NCI-H2171 (cell line): ENCODE measurements at regions not wholly inside any gene's neighbourhood (a gene's known extent, or its start where the extent isn't known, plus 50 kb on each side); places are given as distances from the start of the nearest gene placed in this dataset.
"Not testable (repeated sequence)": the region's sequence is repeated elsewhere in the genome, so short reads cannot be mapped to it uniquely, and the experiment has no call there.

ENCODE experiments used
- DNase-seq: peaks from one replicate; lab custom pipeline; 2025; lab: John Stamatoyannopoulos, UW

- DNase-seq: no peak
Observed at GRCh38 chrX:130552444-130553073, 150.8 kb downstream of the RBMX2 start.

DNA sequence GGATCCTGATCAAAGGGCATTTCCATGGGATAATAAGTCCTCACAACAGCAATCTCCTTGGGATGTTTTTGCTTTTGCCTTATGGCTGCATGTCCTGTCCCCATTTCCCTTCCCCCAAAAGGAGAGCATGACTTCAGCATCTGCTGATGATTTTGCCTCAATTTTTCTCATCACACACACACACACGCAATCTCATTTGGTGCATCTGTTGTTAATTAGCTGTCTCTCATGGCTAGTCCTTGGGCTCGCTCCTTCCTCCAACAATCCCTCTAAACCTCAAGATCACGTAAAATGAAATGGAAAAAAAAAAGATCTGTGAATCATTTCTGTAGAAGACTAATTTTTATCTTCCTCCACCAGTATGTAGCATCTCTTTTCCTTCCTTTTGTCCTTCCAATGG lies 153.6 kb downstream of the RBMX2 start:
- DNase-seq: no peak

- no peak for DNase-seq
Observed at GRCh38 chrX:130555757-130556156, 154.0 kb downstream of the RBMX2 start.

GRCh38 chrX:130556951-130557350 lies 155.2 kb downstream of the RBMX2 start:
- no peak for DNase-seq

GRCh38 chrX:130560544-130560943 lies 158.8 kb downstream of the RBMX2 start:
- no peak for DNase-seq

- no peak for DNase-seq
Observed at GRCh38 chrX:130561930-130562329, 160.1 kb downstream of the RBMX2 start.

GRCh38 chrX:130563476-130563875 lies 161.7 kb downstream of the RBMX2 start:
- DNase-seq: no peak

GRCh38 chrX:130566028-130566683 lies 164.4 kb downstream of the RBMX2 start:
- DNase-seq: no peak

GRCh38 chrX:130573030-130573429 lies 171.2 kb downstream of the RBMX2 start:
- DNase-seq: not testable (repeated sequence)
